Heart right ventricle (tissue), 16 donors: ENCODE measurements at regions not wholly inside any gene's neighbourhood (a gene's known extent, or its start where the extent isn't known, plus 50 kb on each side); places are given as distances from the start of the nearest gene placed in this dataset.

Experiments
- ATAC-seq, 8 donors: fragments of 200-7000 bp; cut with Tn5 transposase; one replicate each; pipeline ENCODE4 v1.9.1; 2020; ENCODE audit warnings: mild to moderate bottlenecking in 8 of 8, moderate library complexity in 8 of 8, moderate number of reproducible peaks in 1 of 8
- DNase-seq, 2 donors: peaks; one replicate each; pipeline ENCODE4 v3.0.0-alpha.2; 2020
- H3K27ac ChIP-seq, 10 donors: fragments of 200-600 bp; sonication (generic) in 2 of 10; one replicate each; pipeline versions ENCODE4 v1.5.0 to v1.8.0; 2020 to 2022; ENCODE audit warnings: mild to moderate bottlenecking in 3 of 10
- H3K27me3 ChIP-seq, 7 donors: fragments of 200-600 bp; one replicate each; pipeline ENCODE4 v1.8.0; 2021 to 2022; ENCODE audit warnings: mild to moderate bottlenecking in 2 of 7
- H3K36me3 ChIP-seq, 9 donors: fragments of 200-600 bp; sonication (generic) in 1 of 9; one replicate each; pipeline versions ENCODE4 v1.5.0 to v1.8.0; 2020 to 2022; ENCODE audit warnings: mild to moderate bottlenecking in 2 of 9
- H3K4me1 ChIP-seq, 9 donors: fragments of 200-600 bp; sonication (generic) in 1 of 9; one replicate each; pipeline versions ENCODE4 v1.5.0 to v1.8.0; 2020 to 2022; ENCODE audit warnings: mild to moderate bottlenecking in 4 of 9
- H3K4me3 ChIP-seq, 10 donors: fragments of 200-600 bp; sonication (generic) in 2 of 10; one replicate each; pipeline versions ENCODE4 v1.5.0 to v1.8.0; 2020 to 2022; ENCODE audit warnings: mild to moderate bottlenecking in 7 of 10, moderate library complexity in 2 of 10
- H3K9me3 ChIP-seq, 11 donors: fragments of 200-600 bp in 10 of 11; sonication (generic) in 2 of 11; one replicate each; pipeline versions ENCODE4 v1.5.0 to v1.8.0; 2013 to 2022; ENCODE audit warnings: mild to moderate bottlenecking in 2 of 11, control low read depth in 1 of 11, moderate library complexity in 1 of 11
- WGBS, 2 donors: extraction: QIAGEN DNeasy Blood & Tissue Kit; methylation state at CpG; one replicate each; pipeline ENCODE4 v1.1.7; 2013; ENCODE audit warnings: inconsistent platforms in 1 of 2; 5-methylcytosine and 5-hydroxymethylcytosine counted together
- intact Hi-C, 10 donors: fragments of 100-400 bp; cut with DNase I; formaldehyde crosslinking; loops; one replicate each; pipeline versions ENCODE4 v1.11.1 to v1.14.2; 2022
- TF ChIP-seq, protein P1 (sequence below), 9 donors: fragments of 200-600 bp; sonication (generic) in 2 of 9; IDR thresholded peaks; one replicate each; pipeline versions ENCODE4 v1.5.0 to v1.8.0; 2021 to 2022; ENCODE audit warnings: antibody characterized with exemption in 9 of 9, mild to moderate bottlenecking in 5 of 9, moderate library complexity in 1 of 9
- donor health status: Arrhythmogenic right ventricular cardiomyopathy.
- donor health status: ischemic (EF 13 %, LVEDD 7.1; RV severe dilation, severe dysfunction).
- donor health status: healthy with polysubstance abuse.
- donor health status: DM: no; HTN: yes; CAD: no.
- donor health status: DM: no; HTN: no; CAD: no.
- donor health status: ischemic (EF 25% LVEDD 6.9; RV normal size, moderate dysfunction).
- donor health status: ischemic (EF 25% LVEDD 5.7; RV mildly dilated, moderate dysfunction).
- donor health status: healthy.
- donor health status: DM: yes; HTN: yes; CAD: no.
- donor health status: Ischemic cardiomyopathy.
- donor health status: ischemic (EF 35%, LVEDD 5.7; RV mildly dilated, moderate dysfunction).
- donor health status: nonischemic (EF 11% LVEDD 7.7; RV severe dilation, severe dysfunction).
- donor health status: DM: yes; HTN: yes; CAD: no.
- donor health status: PGD.
- donor health status: ischemic (EF 29% LVEDD 5.4; RV normal size, mild dysfunction).
- donor health status: nonischemic (EF 23%, LVEDD 6.1; RV moderate dilation, normal function).

DNA sequence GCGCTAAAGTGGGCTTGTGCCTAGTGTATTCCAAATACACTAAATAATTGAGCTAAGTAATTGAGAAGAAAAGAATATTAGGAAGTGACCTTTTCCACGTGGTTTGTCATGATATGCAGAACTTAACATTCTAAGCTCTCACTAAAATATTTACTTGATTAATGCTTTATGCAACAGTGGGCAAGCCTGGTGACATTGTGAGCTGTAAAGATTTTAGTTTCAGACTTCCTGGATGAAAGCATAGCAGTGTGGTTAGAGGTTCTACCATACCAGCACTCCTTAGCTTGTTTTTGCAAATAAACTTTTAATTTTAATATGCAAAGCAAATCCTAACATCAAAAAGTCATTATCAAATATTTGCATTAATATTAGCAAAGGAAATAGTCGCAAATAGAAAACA, 1065.1 kb upstream of the SPRY2 start:
- no peak overlapping the region for H3K27ac ChIP-seq
- H3K36me3 ChIP-seq, result no peaks in the 10 kb centered on the region
- TF ChIP-seq, protein P1, sequence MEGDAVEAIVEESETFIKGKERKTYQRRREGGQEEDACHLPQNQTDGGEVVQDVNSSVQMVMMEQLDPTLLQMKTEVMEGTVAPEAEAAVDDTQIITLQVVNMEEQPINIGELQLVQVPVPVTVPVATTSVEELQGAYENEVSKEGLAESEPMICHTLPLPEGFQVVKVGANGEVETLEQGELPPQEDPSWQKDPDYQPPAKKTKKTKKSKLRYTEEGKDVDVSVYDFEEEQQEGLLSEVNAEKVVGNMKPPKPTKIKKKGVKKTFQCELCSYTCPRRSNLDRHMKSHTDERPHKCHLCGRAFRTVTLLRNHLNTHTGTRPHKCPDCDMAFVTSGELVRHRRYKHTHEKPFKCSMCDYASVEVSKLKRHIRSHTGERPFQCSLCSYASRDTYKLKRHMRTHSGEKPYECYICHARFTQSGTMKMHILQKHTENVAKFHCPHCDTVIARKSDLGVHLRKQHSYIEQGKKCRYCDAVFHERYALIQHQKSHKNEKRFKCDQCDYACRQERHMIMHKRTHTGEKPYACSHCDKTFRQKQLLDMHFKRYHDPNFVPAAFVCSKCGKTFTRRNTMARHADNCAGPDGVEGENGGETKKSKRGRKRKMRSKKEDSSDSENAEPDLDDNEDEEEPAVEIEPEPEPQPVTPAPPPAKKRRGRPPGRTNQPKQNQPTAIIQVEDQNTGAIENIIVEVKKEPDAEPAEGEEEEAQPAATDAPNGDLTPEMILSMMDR (IDR thresholded peaks at IDR 0.05), result no peak
- 54 to 70% methylated on average over 3 of the region's 3 CpGs for WGBS, 2 donors
- intact Hi-C loops, result no loop called here
- no peaks in the 10 kb centered on the region for H3K27me3 ChIP-seq
- ATAC-seq, result no peak
- no peak overlapping the region for H3K4me3 ChIP-seq
- no peaks in the 10 kb centered on the region for H3K4me1 ChIP-seq
- DNase-seq, result no peak
- H3K9me3 ChIP-seq, result no peaks in the 10 kb centered on the region

DNA sequence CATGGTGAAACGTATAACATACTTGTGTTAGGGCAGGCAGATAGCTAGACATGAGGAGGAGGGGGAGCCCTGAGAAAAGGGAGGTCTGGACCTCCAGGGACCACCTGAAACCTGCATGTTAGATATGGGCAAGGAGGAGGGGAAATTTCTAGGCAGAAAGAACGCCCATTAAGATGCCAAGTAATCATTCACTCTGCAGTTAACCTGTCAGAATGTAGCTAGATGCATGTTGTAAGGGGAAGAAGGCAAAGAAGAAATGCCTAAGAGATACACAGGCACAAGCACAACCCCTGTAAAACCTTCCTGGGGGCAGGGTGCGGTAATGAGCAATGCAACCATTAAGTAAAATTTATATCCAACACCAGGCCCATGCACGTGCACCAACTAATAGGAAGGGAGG, 1055.3 kb upstream of the SPRY2 start:
- DNase-seq, result no peak
- WGBS, 2 donors, result 76 to 80% methylated on average over 4 of the region's 4 CpGs
- Histone ChIP-seq H3K4me1 (no peaks in the 10 kb centered on the region), H3K4me3 (no peak overlapping the region), H3K36me3 (no peaks in the 10 kb centered on the region), H3K27me3 (no peaks in the 10 kb centered on the region), H3K27ac (no peak overlapping the region), H3K9me3 (peaks cover 0 to 17% (median 0%) of the 10 kb centered on the region in 11 donors)
- TF ChIP-seq, protein P1 (IDR thresholded peaks at IDR 0.05), result no peak
- no peak for ATAC-seq
- intact Hi-C loops, result no loop called here

DNA sequence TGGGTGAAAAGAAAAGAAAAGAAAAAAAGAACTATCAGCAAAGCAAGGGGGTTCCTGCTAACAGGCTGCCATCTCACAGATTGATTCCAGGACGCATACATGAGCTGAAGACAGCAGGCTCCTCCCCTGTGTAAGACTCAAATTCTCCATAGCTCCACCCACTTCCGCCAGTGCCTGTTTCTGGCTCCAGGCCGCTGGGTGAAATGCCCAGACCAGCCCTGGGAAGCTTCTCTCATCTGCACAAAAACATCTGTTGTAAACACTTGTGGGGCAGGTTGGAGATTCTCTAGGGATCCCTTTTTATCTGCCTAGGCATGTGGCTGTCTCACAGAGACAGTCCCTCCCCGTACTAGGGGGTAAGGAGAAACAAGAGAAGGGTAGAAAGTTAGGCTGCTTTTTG, 1054.4 kb upstream of the SPRY2 start:
- TF ChIP-seq, protein P1 (IDR thresholded peaks at IDR 0.05), result no peak
- ATAC-seq (peak in 1 of 8 donors; percentile 33), DNase-seq (no peak)
- no peaks in the 10 kb centered on the region for H3K27me3 ChIP-seq
- peaks cover 0 to 20% (median 0%) of the 10 kb centered on the region in 11 donors for H3K9me3 ChIP-seq
- H3K27ac ChIP-seq, result no peak overlapping the region
- H3K4me3 ChIP-seq, result no peak overlapping the region
- WGBS, 2 donors, result 23 to 28% methylated on average over 4 of the region's 4 CpGs
- H3K36me3 ChIP-seq, result no peaks in the 10 kb centered on the region
- intact Hi-C loops, result no loop called here
- H3K4me1 ChIP-seq, result no peaks in the 10 kb centered on the region

DNA sequence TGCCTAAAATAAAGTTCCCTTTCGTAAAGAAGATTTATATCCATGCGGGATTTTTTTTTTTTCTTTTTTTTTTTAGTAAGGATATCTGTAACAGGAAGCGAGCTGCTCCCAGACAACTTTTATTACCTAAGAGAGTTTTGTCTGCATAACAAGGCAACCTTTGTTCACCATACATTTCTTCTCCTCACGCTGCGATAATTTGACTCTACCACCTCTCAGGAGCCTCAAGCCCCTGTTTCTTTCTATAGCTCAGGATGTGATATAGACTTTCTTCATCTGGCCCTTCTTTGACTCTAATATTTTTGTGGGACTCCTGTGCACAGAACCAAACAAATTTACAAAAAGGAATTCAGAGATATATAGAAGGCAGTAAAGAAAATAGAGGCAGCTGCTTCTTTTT, 1053.7 kb upstream of the SPRY2 start:
- WGBS, 2 donors, result 61 to 62% methylated on average over 5 of the region's 5 CpGs
- H3K4me1 ChIP-seq, result no peaks in the 10 kb centered on the region
- intact Hi-C loops, result no loop called here

More for the DNA sequence above, 1053.7 kb upstream of the SPRY2 start:
- DNase-seq (no peak), ATAC-seq (no peak)
- TF ChIP-seq, protein P1 (IDR thresholded peaks at IDR 0.05), result no peak
- no peak overlapping the region for H3K4me3 ChIP-seq
- peaks cover 0 to 24% (median 0%) of the 10 kb centered on the region in 11 donors for H3K9me3 ChIP-seq
- no peaks in the 10 kb centered on the region for H3K36me3 ChIP-seq
- H3K27me3 ChIP-seq, result no peaks in the 10 kb centered on the region
- no peak overlapping the region for H3K27ac ChIP-seq
